ENCODE measurements at regions not wholly inside any gene's neighbourhood (a gene's known extent, or its start where the extent isn't known, plus 50 kb on each side); places are given as distances from the start of the nearest gene placed in this dataset.
A peak's percentile ranks its signal among the peaks of the same experiment; 100 is the strongest.

DNA sequence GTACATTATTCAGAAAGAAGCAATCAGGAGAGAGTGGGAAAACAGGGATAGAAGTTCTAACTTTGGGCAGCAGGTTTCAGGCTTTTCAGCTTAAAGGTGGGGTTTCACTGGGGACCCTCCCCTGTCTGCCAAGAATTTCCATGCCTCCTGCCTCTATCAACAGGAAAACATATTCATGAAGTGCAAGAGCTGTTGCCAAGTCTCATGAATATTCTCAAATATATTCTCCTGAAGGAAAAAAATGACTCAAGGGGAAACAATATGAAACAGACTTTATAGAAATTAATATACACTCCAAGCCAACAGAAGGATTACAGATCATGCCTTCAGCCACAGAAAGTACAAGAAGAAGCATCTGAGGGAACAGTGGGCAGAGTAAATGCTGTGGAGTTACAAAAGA lies 713.3 kb upstream of the ADAMTS5 start:
- Histone ChIP-seq H3K36me3 (ENCODE audit: control insufficient read depth, insufficient read depth, low read length) (no peaks in the 10 kb centered on the region), H3K4me3 (ENCODE audit: low read depth, low read length) (no peak overlapping the region), H3K27me3 (ENCODE audit: control insufficient read depth, insufficient read depth, low read length) (no peaks in the 10 kb centered on the region)
- TF ChIP-seq, protein P1, sequence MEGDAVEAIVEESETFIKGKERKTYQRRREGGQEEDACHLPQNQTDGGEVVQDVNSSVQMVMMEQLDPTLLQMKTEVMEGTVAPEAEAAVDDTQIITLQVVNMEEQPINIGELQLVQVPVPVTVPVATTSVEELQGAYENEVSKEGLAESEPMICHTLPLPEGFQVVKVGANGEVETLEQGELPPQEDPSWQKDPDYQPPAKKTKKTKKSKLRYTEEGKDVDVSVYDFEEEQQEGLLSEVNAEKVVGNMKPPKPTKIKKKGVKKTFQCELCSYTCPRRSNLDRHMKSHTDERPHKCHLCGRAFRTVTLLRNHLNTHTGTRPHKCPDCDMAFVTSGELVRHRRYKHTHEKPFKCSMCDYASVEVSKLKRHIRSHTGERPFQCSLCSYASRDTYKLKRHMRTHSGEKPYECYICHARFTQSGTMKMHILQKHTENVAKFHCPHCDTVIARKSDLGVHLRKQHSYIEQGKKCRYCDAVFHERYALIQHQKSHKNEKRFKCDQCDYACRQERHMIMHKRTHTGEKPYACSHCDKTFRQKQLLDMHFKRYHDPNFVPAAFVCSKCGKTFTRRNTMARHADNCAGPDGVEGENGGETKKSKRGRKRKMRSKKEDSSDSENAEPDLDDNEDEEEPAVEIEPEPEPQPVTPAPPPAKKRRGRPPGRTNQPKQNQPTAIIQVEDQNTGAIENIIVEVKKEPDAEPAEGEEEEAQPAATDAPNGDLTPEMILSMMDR (IDR thresholded peaks at IDR 0.05; ENCODE audit: insufficient read depth, low read length, severe bottlenecking) = no peak
- FAIRE-seq = no peak
- no peak for DNase-seq (ENCODE audit: low read depth)

DNA sequence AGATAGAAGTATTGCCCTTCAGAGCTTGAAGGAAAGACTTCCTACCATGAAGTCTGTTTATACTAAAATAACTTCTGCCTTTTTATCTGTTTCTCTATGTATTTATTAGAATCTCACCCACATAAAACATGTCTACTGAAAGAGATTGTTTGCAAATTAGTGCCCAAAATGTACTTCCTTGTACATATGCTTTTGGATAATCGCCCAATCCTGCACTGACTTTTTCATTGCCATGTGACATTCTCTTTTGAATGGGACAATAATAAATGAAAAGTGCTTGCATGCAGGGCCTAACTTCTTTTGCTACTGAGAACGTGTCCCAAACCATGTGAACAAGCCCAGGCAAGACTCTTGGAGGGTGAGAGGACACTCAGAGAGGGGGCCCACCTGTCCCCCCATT lies 711.6 kb upstream of the ADAMTS5 start:
- Histone ChIP-seq H3K36me3 (ENCODE audit: control insufficient read depth, insufficient read depth, low read length) (no peaks in the 10 kb centered on the region), H3K27me3 (ENCODE audit: control insufficient read depth, insufficient read depth, low read length) (no peaks in the 10 kb centered on the region), H3K4me3 (ENCODE audit: low read depth, low read length) (no peak overlapping the region)
- TF ChIP-seq, protein P1 (IDR thresholded peaks at IDR 0.05; ENCODE audit: insufficient read depth, low read length, severe bottlenecking) = no peak
- FAIRE-seq (no peak), DNase-seq (ENCODE audit: low read depth) (no peak)

DNA sequence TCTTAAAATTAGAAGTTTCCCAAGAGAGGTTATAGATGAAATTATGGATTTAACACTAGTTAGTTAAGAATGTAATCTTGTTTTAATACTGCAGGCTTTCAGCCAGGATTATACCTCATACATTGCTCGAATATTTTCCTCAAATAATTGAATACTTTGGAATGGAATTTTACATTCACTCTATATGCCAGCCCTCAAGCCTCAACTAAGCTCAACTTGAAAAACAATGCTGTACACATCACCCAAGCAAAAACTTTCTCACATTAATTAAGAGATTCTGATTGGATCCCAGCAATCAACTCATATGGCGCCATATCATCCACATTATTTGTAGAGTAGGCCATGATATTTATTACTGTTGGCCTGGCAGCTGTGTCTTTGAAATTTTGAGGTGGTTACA lies 710.7 kb upstream of the ADAMTS5 start:
- no peak for FAIRE-seq
- no peaks in the 10 kb centered on the region for H3K36me3 ChIP-seq (ENCODE audit: control insufficient read depth, insufficient read depth, low read length)
- no peaks in the 10 kb centered on the region for H3K27me3 ChIP-seq (ENCODE audit: control insufficient read depth, insufficient read depth, low read length)
- no peak overlapping the region for H3K4me3 ChIP-seq (ENCODE audit: low read depth, low read length)
- DNase-seq (ENCODE audit: low read depth) = no peak
- TF ChIP-seq, protein P1 (IDR thresholded peaks at IDR 0.05; ENCODE audit: insufficient read depth, low read length, severe bottlenecking) = no peak

DNA sequence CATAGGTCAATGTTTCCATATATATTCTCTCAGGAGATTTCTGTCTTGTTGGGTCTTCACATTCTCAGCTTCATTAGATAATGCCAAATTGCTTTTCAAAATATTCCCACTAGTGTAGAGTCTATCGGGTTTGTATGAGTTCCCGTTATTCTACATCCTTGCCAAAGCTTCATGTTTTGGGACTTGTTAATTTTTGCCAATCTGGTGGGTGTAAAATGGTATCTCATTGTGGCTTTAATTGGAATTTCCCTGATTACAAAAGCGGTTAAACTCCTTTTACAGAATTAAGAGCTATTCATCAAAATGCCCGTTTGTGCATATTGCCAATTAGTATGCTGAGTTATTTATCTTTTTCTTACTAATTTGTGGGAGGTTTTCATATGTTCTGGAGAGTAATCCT lies 708.4 kb upstream of the ADAMTS5 start:
- H3K27me3 ChIP-seq (ENCODE audit: control insufficient read depth, insufficient read depth, low read length) = no peaks in the 10 kb centered on the region
- no peaks in the 10 kb centered on the region for H3K36me3 ChIP-seq (ENCODE audit: control insufficient read depth, insufficient read depth, low read length)
- DNase-seq (ENCODE audit: low read depth) = no peak
- no peak for FAIRE-seq
- no peak overlapping the region for H3K4me3 ChIP-seq (ENCODE audit: low read depth, low read length)
- TF ChIP-seq, protein P1 (IDR thresholded peaks at IDR 0.05; ENCODE audit: insufficient read depth, low read length, severe bottlenecking) = no peak

DNA sequence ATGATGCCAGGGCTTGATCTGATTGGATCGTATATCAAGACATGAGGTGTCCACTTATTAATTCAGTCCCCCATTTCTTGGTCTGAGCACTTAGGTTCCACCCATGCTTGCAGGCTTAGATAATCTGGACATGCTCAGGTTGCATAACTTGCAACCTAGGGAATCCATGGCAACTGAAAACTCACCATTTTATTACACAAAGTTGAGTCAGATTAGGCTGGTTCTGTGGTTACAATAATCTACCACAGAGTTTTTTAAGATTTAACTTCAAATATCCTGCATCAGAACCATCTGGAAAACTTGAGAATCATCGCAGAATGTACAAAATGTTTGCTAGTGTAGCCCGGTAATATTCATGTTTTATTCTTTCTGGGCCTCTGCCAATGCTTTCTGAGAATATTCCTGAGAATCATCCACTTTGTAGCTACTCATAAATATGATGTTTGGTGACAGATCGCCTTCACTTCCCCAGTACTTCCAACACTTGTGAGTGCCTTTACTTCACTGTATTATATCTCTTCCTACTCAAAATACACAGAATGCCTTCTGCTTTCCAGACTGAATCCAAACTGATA lies 707.2 kb upstream of the ADAMTS5 start:
- DNase-seq (ENCODE audit: low read depth) (peak; percentile 66), FAIRE-seq (no peak)
- TF ChIP-seq, protein P1 (IDR thresholded peaks at IDR 0.05; ENCODE audit: insufficient read depth, low read length, severe bottlenecking) = no peak
- no peaks in the 10 kb centered on the region for H3K27me3 ChIP-seq (ENCODE audit: control insufficient read depth, insufficient read depth, low read length)
- no peaks in the 10 kb centered on the region for H3K36me3 ChIP-seq (ENCODE audit: control insufficient read depth, insufficient read depth, low read length)
- no peak overlapping the region for H3K4me3 ChIP-seq (ENCODE audit: low read depth, low read length)

DNA sequence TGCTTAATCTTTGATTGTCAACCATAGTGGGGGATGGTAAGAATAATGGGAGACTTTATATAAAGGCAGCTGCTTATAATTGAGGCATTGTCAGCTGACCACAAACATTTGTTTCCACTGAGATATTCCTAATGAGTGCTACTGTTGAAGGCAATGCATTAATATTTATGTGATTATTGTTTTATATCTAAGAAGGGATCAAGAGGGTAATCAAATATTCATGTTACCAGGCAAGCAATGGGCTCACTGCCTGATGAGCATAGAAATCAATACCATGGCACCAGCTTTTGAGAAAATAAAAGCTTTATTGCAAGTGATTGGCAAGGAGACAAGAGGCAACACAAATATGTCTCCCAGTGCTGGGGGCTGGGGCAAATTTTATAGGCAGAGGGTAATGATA lies 706.7 kb upstream of the ADAMTS5 start:
- TF ChIP-seq, protein P1 (IDR thresholded peaks at IDR 0.05; ENCODE audit: insufficient read depth, low read length, severe bottlenecking) = no peak
- no peaks in the 10 kb centered on the region for H3K36me3 ChIP-seq (ENCODE audit: control insufficient read depth, insufficient read depth, low read length)
- DNase-seq (ENCODE audit: low read depth) (no peak), FAIRE-seq (no peak)
- no peak overlapping the region for H3K4me3 ChIP-seq (ENCODE audit: low read depth, low read length)
- H3K27me3 ChIP-seq (ENCODE audit: control insufficient read depth, insufficient read depth, low read length) = no peaks in the 10 kb centered on the region
